B cell (primary cell): ENCODE measurements at regions not wholly inside any gene's neighbourhood (a gene's known extent, or its start where the extent isn't known, plus 50 kb on each side); places are given as distances from the start of the nearest gene placed in this dataset.

Experiments
- EZH2 ChIP-seq: IDR thresholded peaks from 2 replicates; pipeline ENCODE4 v1.6.1; 2012; ENCODE audit warnings: borderline replicate concordance, low read depth, mild to moderate bottlenecking, moderate library complexity, low read length; ENCODE audit not compliant: insufficient read depth, poor library complexity, severe bottlenecking
- TF ChIP-seq, protein P1 (sequence below): fragments of 200-600 bp; IDR thresholded peaks from one replicate; pipeline ENCODE4 v1.8.0; 2022; ENCODE audit warnings: antibody characterized with exemption, mild to moderate bottlenecking

DNA sequence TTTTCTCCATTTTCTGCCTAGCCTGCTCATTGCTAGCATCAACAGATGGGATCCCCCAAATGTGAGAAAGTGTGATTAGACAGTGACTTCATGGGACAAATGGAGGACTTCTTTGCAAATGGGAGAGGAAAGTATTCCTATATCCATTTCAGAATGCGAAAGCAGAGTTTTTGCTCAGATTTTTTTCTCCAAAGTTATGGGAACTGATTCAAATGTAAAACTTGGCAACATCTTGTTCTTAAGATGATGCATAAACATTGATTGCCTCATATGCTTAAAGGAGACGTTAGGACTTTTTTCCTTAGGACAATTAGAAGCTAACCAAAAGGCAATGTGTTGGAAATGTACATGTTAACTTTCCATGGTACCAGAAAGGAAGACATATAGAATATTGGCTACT, 704.3 kb upstream of the ZNF608 start:
- TF ChIP-seq, protein P1, sequence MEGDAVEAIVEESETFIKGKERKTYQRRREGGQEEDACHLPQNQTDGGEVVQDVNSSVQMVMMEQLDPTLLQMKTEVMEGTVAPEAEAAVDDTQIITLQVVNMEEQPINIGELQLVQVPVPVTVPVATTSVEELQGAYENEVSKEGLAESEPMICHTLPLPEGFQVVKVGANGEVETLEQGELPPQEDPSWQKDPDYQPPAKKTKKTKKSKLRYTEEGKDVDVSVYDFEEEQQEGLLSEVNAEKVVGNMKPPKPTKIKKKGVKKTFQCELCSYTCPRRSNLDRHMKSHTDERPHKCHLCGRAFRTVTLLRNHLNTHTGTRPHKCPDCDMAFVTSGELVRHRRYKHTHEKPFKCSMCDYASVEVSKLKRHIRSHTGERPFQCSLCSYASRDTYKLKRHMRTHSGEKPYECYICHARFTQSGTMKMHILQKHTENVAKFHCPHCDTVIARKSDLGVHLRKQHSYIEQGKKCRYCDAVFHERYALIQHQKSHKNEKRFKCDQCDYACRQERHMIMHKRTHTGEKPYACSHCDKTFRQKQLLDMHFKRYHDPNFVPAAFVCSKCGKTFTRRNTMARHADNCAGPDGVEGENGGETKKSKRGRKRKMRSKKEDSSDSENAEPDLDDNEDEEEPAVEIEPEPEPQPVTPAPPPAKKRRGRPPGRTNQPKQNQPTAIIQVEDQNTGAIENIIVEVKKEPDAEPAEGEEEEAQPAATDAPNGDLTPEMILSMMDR = no peak
- TF ChIP-seq EZH2 = no peak
